Endothelial cell of umbilical vein (primary cell): ENCODE measurements at regions not wholly inside any gene's neighbourhood (a gene's known extent, or its start where the extent isn't known, plus 50 kb on each side); places are given as distances from the start of the nearest gene placed in this dataset.

Experiments used
- BruUV-seq: library from RNA; stranded (reverse); fragments of 400-500 nt; replicated peaks from 2 replicates; lab custom pipeline; 2021; lab: Mats Ljungman, UMichigan
- CTCF ChIA-PET: fragments of 300-600, 350-600 bp; sonication (Branson Sonifier 250); formaldehyde crosslinking; loops from one replicate; lab custom pipeline; 2021; ENCODE audit warnings: antibody characterized with exemption, inconsistent platforms; lab: Charles Lee
- POLR2A ChIA-PET: fragments of 300-600, 350-600 bp; sonication (Branson Sonifier 250); formaldehyde crosslinking; loops from one replicate; lab custom pipeline; 2021; ENCODE audit warnings: antibody characterized with exemption, inconsistent platforms; lab: Charles Lee
- DNase-seq: peaks from one replicate; pipeline ENCODE4 v3.0.0-alpha.2; 2011; ENCODE audit warnings: low read depth, low spot score
- FAIRE-seq: peaks from 2 replicates; lab custom pipeline; 2011; peaks lifted over from hg19 to GRCh38; lab: Jason Lieb, UNC
- H2AFZ ChIP-seq: 2 replicates; pipeline ENCODE4 v1.6.0; 2012; ENCODE audit warnings: low read depth, low read length, control low read depth, inconsistent platforms
- H3K27ac ChIP-seq: 2 replicates; pipeline ENCODE4 v1.5.1; 2011; ENCODE audit warnings: low read depth, mild to moderate bottlenecking, control low read depth, low read length, moderate library complexity; ENCODE audit not compliant: insufficient read depth
- H3K27me3 ChIP-seq, 2 experiments: 2 replicates each; pipeline versions ENCODE4 v1.6.0 to v1.6.1; 2011; ENCODE audit warnings: low read length in 2 of 2, mixed read lengths in 1 of 2; ENCODE audit not compliant: control insufficient read depth in 2 of 2, insufficient read depth in 2 of 2
- H3K36me3 ChIP-seq, 2 experiments: 2 replicates in 1 of 2; 3 replicates in 1 of 2; pipeline ENCODE4 v1.5.1; 2011; ENCODE audit warnings: low read length in 2 of 2, mild to moderate bottlenecking in 1 of 2, moderate library complexity in 1 of 2; ENCODE audit not compliant: control insufficient read depth in 2 of 2, insufficient read depth in 2 of 2; ENCODE audit errors: extremely low read depth in 1 of 2
- H3K4me1 ChIP-seq: 3 replicates; pipeline ENCODE4 v1.5.1; 2011; ENCODE audit warnings: mild to moderate bottlenecking, low read length; ENCODE audit not compliant: control insufficient read depth, insufficient read depth; ENCODE audit errors: extremely low read depth
- H3K4me2 ChIP-seq: 2 replicates; pipeline ENCODE4 v1.6.1; 2011; ENCODE audit warnings: low read length, control low read depth, mixed read lengths; ENCODE audit not compliant: insufficient read depth
- H3K4me3 ChIP-seq, 3 experiments: fragments of 200-600 bp in 1 of 3; sonication (generic), shearing (Covaris generic) in 1 of 3; replicated peaks in 1 of 3; 2 replicates each; pipeline ENCODE4 v1.5.1; 2011 to 2016; ENCODE audit warnings: control low read depth in 3 of 3, low read length in 3 of 3, mild to moderate bottlenecking in 2 of 3, inconsistent platforms in 1 of 3, low read depth in 1 of 3, moderate library complexity in 1 of 3; ENCODE audit not compliant: insufficient read depth in 1 of 3
- H3K79me2 ChIP-seq: 2 replicates; pipeline ENCODE4 v1.6.0; 2012; ENCODE audit warnings: low read length, inconsistent platforms; ENCODE audit not compliant: control insufficient read depth, insufficient read depth
- H3K9ac ChIP-seq: replicated peaks from 2 replicates; pipeline ENCODE3; 2011; ENCODE audit warnings: low read length, control low read depth; ENCODE audit not compliant: insufficient read depth; ENCODE audit errors: extremely low read depth
- H3K9me1 ChIP-seq: replicated peaks from 3 replicates; pipeline ENCODE4 v1.6.0; 2011; ENCODE audit warnings: mild to moderate bottlenecking, low read length; ENCODE audit not compliant: control insufficient read depth, insufficient read depth; ENCODE audit errors: extremely low read depth
- H3K9me3 ChIP-seq: replicated peaks from 2 replicates; pipeline ENCODE4 v1.5.1; 2012; ENCODE audit warnings: low read length, inconsistent platforms; ENCODE audit not compliant: control insufficient read depth, insufficient read depth
- H4K20me1 ChIP-seq: replicated peaks from 2 replicates; pipeline ENCODE3; 2011; ENCODE audit warnings: mild to moderate bottlenecking, low read length; ENCODE audit not compliant: control insufficient read depth, insufficient read depth; ENCODE audit errors: extremely low read depth
- EZH2 ChIP-seq: IDR thresholded peaks from 2 replicates; pipeline ENCODE4 v1.6.1; 2012; ENCODE audit warnings: borderline replicate concordance, low read depth, mild to moderate bottlenecking, moderate library complexity, low read length, inconsistent platforms; ENCODE audit not compliant: severe bottlenecking
- FOS ChIP-seq: IDR thresholded peaks from 2 replicates; pipeline ENCODE4 v1.6.1; 2011; ENCODE audit warnings: mild to moderate bottlenecking, low read length, moderate library complexity, borderline replicate concordance; ENCODE audit not compliant: insufficient read depth
- GATA2 ChIP-seq: IDR thresholded peaks from 2 replicates; pipeline ENCODE4 v1.7.0; 2011; ENCODE audit warnings: low read depth, mild to moderate bottlenecking, moderate library complexity, mixed read lengths, low read length; ENCODE audit not compliant: insufficient read length, insufficient read depth
- JUN ChIP-seq: IDR thresholded peaks from 2 replicates; pipeline ENCODE4 v1.6.1; 2011; ENCODE audit warnings: borderline replicate concordance, low read depth; ENCODE audit not compliant: insufficient read length, insufficient read depth
- MAX ChIP-seq: IDR thresholded peaks from 2 replicates; pipeline ENCODE4 v1.6.1; 2011; ENCODE audit not compliant: insufficient read depth, insufficient read length
- MYC ChIP-seq: IDR thresholded peaks from one replicate; pipeline ENCODE4 v1.6.1; 2011; ENCODE audit warnings: mild to moderate bottlenecking, low read depth, low read length
- POLR2A ChIP-seq: IDR thresholded peaks from 2 replicates; pipeline ENCODE4 v1.6.1; 2012; ENCODE audit warnings: low read depth, mild to moderate bottlenecking, control low read depth, low read length
- POLR2AphosphoS5 ChIP-seq: IDR thresholded peaks from 2 replicates; pipeline ENCODE4 v1.6.1; 2012; ENCODE audit warnings: low read depth, mild to moderate bottlenecking, control low read depth, low read length, moderate library complexity; ENCODE audit not compliant: insufficient read depth
- dilution Hi-C: fragments of 300-500 bp; cut with MboI; formaldehyde crosslinking; loops from one replicate; pipeline ENCODE4 v1.15.0; 2019; ENCODE audit warnings: low sequenced_read_pairs; ENCODE audit not compliant: extremely low pct_ligation_motif_present
- intact Hi-C: fragments of 100-400 bp; cut with micrococcal nuclease; formaldehyde crosslinking; loops from one replicate; pipeline ENCODE4 v1.10.0; 2022
- TF ChIP-seq, protein P1 (sequence below), 2 donors: IDR thresholded peaks; 1 replicate in 1 of 2; 2 replicates in 1 of 2; pipeline ENCODE4 v1.5.1; 2011; ENCODE audit warnings: low read length in 2 of 2, mild to moderate bottlenecking in 2 of 2, moderate library complexity in 2 of 2, control low read depth in 1 of 2, inconsistent platforms in 1 of 2, low read depth in 1 of 2; ENCODE audit not compliant: insufficient read depth in 1 of 2; ENCODE audit errors: extremely low read depth in 1 of 2

- no TSS peak for BruUV-seq
- FAIRE-seq (no peak), DNase-seq (no peak)
- intact Hi-C loops (no loop called here), dilution Hi-C loops (no loop called here)
- Histone ChIP-seq H2AFZ (no peak overlapping the region), H3K9ac (no peak overlapping the region), H3K27ac (no peak overlapping the region), H3K36me3 (no peaks in the 10 kb centered on the region), H3K9me1 (no peaks in the 10 kb centered on the region), H3K9me3 (no peaks in the 10 kb centered on the region), H3K4me2 (no peak overlapping the region), H3K27me3 (no peaks in the 10 kb centered on the region), H3K79me2 (no peaks in the 10 kb centered on the region), H3K4me1 (no peaks in the 10 kb centered on the region), H4K20me1 (no peaks in the 10 kb centered on the region), H3K4me3 (no peak overlapping the region)
- CTCF ChIA-PET: no interaction called here
- POLR2A ChIA-PET: no interaction called here
- TF ChIP-seq GATA2: no peak
- no peak for TF ChIP-seq EZH2
- TF ChIP-seq JUN: no peak
- TF ChIP-seq FOS: no peak
- TF ChIP-seq MYC: no peak
- TF ChIP-seq, protein P1, sequence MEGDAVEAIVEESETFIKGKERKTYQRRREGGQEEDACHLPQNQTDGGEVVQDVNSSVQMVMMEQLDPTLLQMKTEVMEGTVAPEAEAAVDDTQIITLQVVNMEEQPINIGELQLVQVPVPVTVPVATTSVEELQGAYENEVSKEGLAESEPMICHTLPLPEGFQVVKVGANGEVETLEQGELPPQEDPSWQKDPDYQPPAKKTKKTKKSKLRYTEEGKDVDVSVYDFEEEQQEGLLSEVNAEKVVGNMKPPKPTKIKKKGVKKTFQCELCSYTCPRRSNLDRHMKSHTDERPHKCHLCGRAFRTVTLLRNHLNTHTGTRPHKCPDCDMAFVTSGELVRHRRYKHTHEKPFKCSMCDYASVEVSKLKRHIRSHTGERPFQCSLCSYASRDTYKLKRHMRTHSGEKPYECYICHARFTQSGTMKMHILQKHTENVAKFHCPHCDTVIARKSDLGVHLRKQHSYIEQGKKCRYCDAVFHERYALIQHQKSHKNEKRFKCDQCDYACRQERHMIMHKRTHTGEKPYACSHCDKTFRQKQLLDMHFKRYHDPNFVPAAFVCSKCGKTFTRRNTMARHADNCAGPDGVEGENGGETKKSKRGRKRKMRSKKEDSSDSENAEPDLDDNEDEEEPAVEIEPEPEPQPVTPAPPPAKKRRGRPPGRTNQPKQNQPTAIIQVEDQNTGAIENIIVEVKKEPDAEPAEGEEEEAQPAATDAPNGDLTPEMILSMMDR (IDR thresholded peaks at IDR 0.05; ENCODE audit: extremely low read depth in 1 of 2, insufficient read depth in 1 of 2, low read depth in 1 of 2, low read length in 2 of 2): no peak
- TF ChIP-seq MAX: no peak
- TF ChIP-seq POLR2AphosphoS5: no peak
- TF ChIP-seq POLR2A: no peak
Measured at GRCh38 chr2:82172483-82172882, 1867.9 kb upstream of the LRRTM1 start.
